OCI-LY3 (cell line): ENCODE measurements at regions not wholly inside any gene's neighbourhood (a gene's known extent, or its start where the extent isn't known, plus 50 kb on each side); places are given as distances from the start of the nearest gene placed in this dataset.

ENCODE experiments used
- H2AFZ ChIP-seq: fragments of 200-600, 300-600 bp; shearing (Covaris generic); 2 replicates; pipeline ENCODE4 v1.6.0; 2014; ENCODE audit warnings: antibody characterized with exemption, low read depth, low read length
- H3K27ac ChIP-seq: fragments of 200-600, 300-600 bp; sonication (generic); 2 replicates; pipeline ENCODE4 v1.5.1; 2014; ENCODE audit warnings: mild to moderate bottlenecking, low read length, moderate library complexity, mixed read lengths
- H3K27me3 ChIP-seq: fragments of 200-600, 300-600 bp; sonication (generic); 2 replicates; pipeline ENCODE4 v1.6.1; 2014; ENCODE audit warnings: low read depth, low read length, mixed read lengths
- H3K36me3 ChIP-seq: fragments of 200-600, 300-600 bp; sonication (generic); replicated peaks from 2 replicates; pipeline ENCODE3; 2014; ENCODE audit warnings: low read depth, low read length, mixed read lengths
- H3K4me1 ChIP-seq: fragments of 300-600, 200-600 bp; sonication (generic); 2 replicates; pipeline ENCODE4 v1.6.1; 2014; ENCODE audit warnings: low read length, mixed read lengths
- H3K4me2 ChIP-seq: fragments of 200-600, 300-600 bp; sonication (generic); 2 replicates; pipeline ENCODE4 v1.6.1; 2014; ENCODE audit warnings: low read length, mixed read lengths
- H3K4me3 ChIP-seq: fragments of 300-600, 200-600 bp; sonication (generic); 2 replicates; pipeline ENCODE4 v1.5.1; 2014; ENCODE audit warnings: antibody characterized with exemption, mild to moderate bottlenecking, low read length, moderate library complexity
- H3K79me2 ChIP-seq: fragments of 300-600, 200-600 bp; shearing (Covaris generic); 2 replicates; pipeline ENCODE4 v1.6.1; 2014; ENCODE audit warnings: mild to moderate bottlenecking, low read length, mixed read lengths
- H3K9ac ChIP-seq: fragments of 300-600, 200-600 bp; shearing (Covaris generic); 2 replicates; pipeline ENCODE4 v1.6.0; 2014; ENCODE audit warnings: mild to moderate bottlenecking, low read length, moderate library complexity
- H3K9me3 ChIP-seq: fragments of 200-600, 300-600 bp; shearing (Covaris generic); 2 replicates; pipeline ENCODE4 v1.6.1; 2014; ENCODE audit warnings: low read length, mixed read lengths; ENCODE audit not compliant: insufficient read depth
- H4K20me1 ChIP-seq: fragments of 200-600, 300-600 bp; sonication (generic); 2 replicates; pipeline ENCODE4 v1.6.1; 2016; ENCODE audit warnings: low read length, mixed read lengths; ENCODE audit not compliant: insufficient read depth
- CTCF ChIP-seq: fragments of 200-600, 300-600 bp; sonication (generic); IDR thresholded peaks from 2 replicates; pipeline ENCODE4 v1.5.1; 2014; ENCODE audit warnings: antibody characterized with exemption, low read length, low read depth
- EZH2phosphoT487 ChIP-seq: fragments of 200-600 bp; shearing (Covaris generic); IDR thresholded peaks from 2 replicates; pipeline ENCODE4 v1.6.1; 2018; ENCODE audit warnings: antibody characterized with exemption, mixed run types, low read depth

- Histone ChIP-seq H3K4me1 (peaks cover 5% of the 10 kb centered on the region; the same call in 1 of the 2 replicates), H3K4me2 (no peak overlapping the region), H3K27ac (no peak overlapping the region), H4K20me1 (no peaks in the 10 kb centered on the region), H2AFZ (no peak overlapping the region), H3K27me3 (no peaks in the 10 kb centered on the region), H3K36me3 (no peaks in the 10 kb centered on the region), H3K4me3 (no peak overlapping the region), H3K9ac (no peak overlapping the region), H3K9me3 (no peaks in the 10 kb centered on the region), H3K79me2 (no peaks in the 10 kb centered on the region)
- TF ChIP-seq EZH2phosphoT487: no peak
- TF ChIP-seq CTCF: no peak
Observed at GRCh38 chr10:61078542-61079275, 134.7 kb upstream of the RHOBTB1 start.

- Histone ChIP-seq H3K27me3 (no peaks in the 10 kb centered on the region), H3K4me2 (no peak overlapping the region), H3K79me2 (no peaks in the 10 kb centered on the region), H3K27ac (no peak overlapping the region), H3K4me3 (no peak overlapping the region), H2AFZ (no peak overlapping the region), H3K9ac (no peak overlapping the region), H4K20me1 (no peaks in the 10 kb centered on the region), H3K9me3 (no peaks in the 10 kb centered on the region), H3K36me3 (no peaks in the 10 kb centered on the region), H3K4me1 (peaks cover 5% of the 10 kb centered on the region; the same call in 1 of the 2 replicates)
- TF ChIP-seq CTCF (no peak), EZH2phosphoT487 (no peak)
Observed at GRCh38 chr10:61076572-61077114, 132.7 kb upstream of the RHOBTB1 start.

GRCh38 chr10:61073391-61073790 lies 129.4 kb upstream of the RHOBTB1 start:
- H3K4me1 ChIP-seq: peaks cover 5% of the 10 kb centered on the region; the same call in 1 of the 2 replicates
- no peak overlapping the region for H3K27ac ChIP-seq
- no peaks in the 10 kb centered on the region for H3K36me3 ChIP-seq
- no peak overlapping the region for H2AFZ ChIP-seq
- H3K79me2 ChIP-seq: no peaks in the 10 kb centered on the region
- H3K4me3 ChIP-seq: no peak overlapping the region
- H3K27me3 ChIP-seq: no peaks in the 10 kb centered on the region
- no peak for TF ChIP-seq CTCF
- TF ChIP-seq EZH2phosphoT487: no peak
- H3K9me3 ChIP-seq: no peaks in the 10 kb centered on the region
- no peak overlapping the region for H3K4me2 ChIP-seq
- no peaks in the 10 kb centered on the region for H4K20me1 ChIP-seq
- no peak overlapping the region for H3K9ac ChIP-seq

- TF ChIP-seq CTCF (no peak), EZH2phosphoT487 (no peak)
- Histone ChIP-seq H3K27ac (no peak overlapping the region), H4K20me1 (no peaks in the 10 kb centered on the region), H3K4me2 (no peak overlapping the region), H2AFZ (no peak overlapping the region), H3K9ac (no peak overlapping the region), H3K4me3 (no peak overlapping the region), H3K36me3 (no peaks in the 10 kb centered on the region), H3K79me2 (no peaks in the 10 kb centered on the region), H3K27me3 (no peaks in the 10 kb centered on the region), H3K9me3 (no peaks in the 10 kb centered on the region), H3K4me1 (peaks cover 3% of the 10 kb centered on the region; the same call in 1 of the 2 replicates)
Observed at GRCh38 chr10:61071580-61071979, 127.6 kb upstream of the RHOBTB1 start.
